ENCODE measurements at regions not wholly inside any gene's neighbourhood (a gene's known extent, or its start where the extent isn't known, plus 50 kb on each side); places are given as distances from the start of the nearest gene placed in this dataset.

DNA sequence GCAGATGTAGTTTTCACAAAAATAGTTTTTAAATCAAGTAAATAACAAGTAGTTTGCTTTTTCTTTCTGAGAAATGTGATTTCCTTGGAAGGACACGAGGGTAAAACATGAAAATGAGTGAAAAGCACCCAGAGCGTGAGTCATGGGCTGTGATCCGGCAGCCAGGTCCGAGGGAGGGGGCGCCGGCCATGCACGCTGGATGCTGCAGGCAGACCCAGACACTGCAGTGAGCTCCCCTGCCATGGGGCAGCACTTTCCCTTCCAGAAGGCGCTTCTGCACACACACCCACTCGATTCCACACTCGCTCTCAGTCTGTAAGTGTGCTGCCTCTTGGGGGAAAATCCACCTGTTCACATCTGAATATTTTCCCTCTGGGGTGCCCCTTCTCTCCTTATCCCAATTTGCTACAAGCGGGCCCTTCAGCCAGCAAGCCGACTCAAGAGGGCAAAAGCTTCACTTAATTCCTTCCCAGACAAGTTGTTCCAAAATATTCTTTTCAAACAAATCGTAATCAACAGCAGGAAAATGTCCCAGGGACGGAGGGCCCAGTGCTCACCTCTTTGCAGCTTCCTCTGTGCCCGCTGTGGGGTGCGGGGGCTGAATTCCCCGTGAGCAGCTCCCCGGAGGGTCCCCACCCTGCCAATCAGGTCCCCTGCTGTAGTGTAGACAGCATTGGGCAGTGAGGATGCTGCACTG, 87.0 kb upstream of the ID2 start (continued):
- TF ChIP-seq, protein P1, sequence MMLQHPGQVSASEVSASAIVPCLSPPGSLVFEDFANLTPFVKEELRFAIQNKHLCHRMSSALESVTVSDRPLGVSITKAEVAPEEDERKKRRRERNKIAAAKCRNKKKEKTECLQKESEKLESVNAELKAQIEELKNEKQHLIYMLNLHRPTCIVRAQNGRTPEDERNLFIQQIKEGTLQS (IDR thresholded peaks at IDR 0.05) = no peak
- no peak for TF ChIP-seq JUND (IDR thresholded peaks at IDR 0.05)

DNA sequence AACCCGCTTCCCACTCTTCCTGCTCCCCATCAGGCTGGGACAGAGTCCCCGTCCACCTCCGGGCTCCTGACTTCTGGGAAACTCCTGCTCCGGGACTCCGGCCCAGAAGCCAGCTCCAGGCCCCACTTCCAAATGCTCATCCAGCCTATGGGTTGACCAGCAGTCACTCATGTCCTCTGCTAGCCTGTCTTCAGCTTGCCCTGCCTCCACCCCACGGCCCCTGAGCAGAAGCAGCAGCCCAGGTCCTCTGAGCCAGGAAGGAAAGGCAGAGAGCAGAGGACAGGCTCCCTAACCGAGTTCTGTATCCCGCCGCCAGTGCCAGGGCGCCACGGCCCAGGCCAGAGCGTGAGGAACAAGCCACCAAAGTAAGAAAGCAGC, 86.4 kb upstream of the ID2 start:
- no peak for TF ChIP-seq POLR2AphosphoS5 (IDR thresholded peaks at IDR 0.05; ENCODE audit: low read depth, low read length)
- no peaks in the 10 kb centered on the region for H3K36me3 ChIP-seq (ENCODE audit: control insufficient read depth in 1 of 2, insufficient read depth in 2 of 2, low read length in 2 of 2)
- H3K4me1 ChIP-seq (ENCODE audit: control insufficient read depth in 1 of 2, insufficient read depth in 2 of 2, low read length in 2 of 2) = peaks cover 9 to 39% of the 10 kb centered on the region in 2 experiments; a peak in 3 of 4 replicates
- H3K27ac ChIP-seq (ENCODE audit: low read depth, low read length) = no peak overlapping the region
- H3K9ac ChIP-seq (ENCODE audit: low read length) = no peak overlapping the region
- ATAC-seq (no peak), DNase-seq (ENCODE audit: low read depth, low spot score) (no peak)
- H3K9me3 ChIP-seq (ENCODE audit: control insufficient read depth in 1 of 2, insufficient read depth in 1 of 2, low read depth in 1 of 2, low read length in 2 of 2) = no peaks in the 10 kb centered on the region
- H4K20me1 ChIP-seq (ENCODE audit: insufficient read depth) = no peaks in the 10 kb centered on the region
- ChIA-PET CTCF (no interaction called here), RAD21 (ENCODE audit: low non-redundant PET in 1 of 2, low total read pairs in 2 of 2, uncharacterized antibody in 2 of 2, unreplicated experiment in 2 of 2) (no interaction called here), POLR2A (no interaction called here)
- H3K79me2 ChIP-seq (ENCODE audit: insufficient read depth, low read length) = no peaks in the 10 kb centered on the region
- no peaks in the 10 kb centered on the region for H3K27me3 ChIP-seq (ENCODE audit: insufficient read depth, low read length)
- no peaks in the 10 kb centered on the region for H3K9me2 ChIP-seq (ENCODE audit: insufficient read depth)
- intact Hi-C loops (cut with micrococcal nuclease) = no loop called here
- H3K4me3 ChIP-seq (replicated peaks in 1 of 2; ENCODE audit: low read depth in 1 of 2, low read length in 2 of 2) = no peak overlapping the region
- no TSS peak for BruUV-seq (replicated peaks)
- H3K4me2 ChIP-seq (ENCODE audit: low read length) = no peak overlapping the region
- H2AFZ ChIP-seq (ENCODE audit: low read depth, low read length, poor library complexity, severe bottlenecking) = no peak overlapping the region

DNA sequence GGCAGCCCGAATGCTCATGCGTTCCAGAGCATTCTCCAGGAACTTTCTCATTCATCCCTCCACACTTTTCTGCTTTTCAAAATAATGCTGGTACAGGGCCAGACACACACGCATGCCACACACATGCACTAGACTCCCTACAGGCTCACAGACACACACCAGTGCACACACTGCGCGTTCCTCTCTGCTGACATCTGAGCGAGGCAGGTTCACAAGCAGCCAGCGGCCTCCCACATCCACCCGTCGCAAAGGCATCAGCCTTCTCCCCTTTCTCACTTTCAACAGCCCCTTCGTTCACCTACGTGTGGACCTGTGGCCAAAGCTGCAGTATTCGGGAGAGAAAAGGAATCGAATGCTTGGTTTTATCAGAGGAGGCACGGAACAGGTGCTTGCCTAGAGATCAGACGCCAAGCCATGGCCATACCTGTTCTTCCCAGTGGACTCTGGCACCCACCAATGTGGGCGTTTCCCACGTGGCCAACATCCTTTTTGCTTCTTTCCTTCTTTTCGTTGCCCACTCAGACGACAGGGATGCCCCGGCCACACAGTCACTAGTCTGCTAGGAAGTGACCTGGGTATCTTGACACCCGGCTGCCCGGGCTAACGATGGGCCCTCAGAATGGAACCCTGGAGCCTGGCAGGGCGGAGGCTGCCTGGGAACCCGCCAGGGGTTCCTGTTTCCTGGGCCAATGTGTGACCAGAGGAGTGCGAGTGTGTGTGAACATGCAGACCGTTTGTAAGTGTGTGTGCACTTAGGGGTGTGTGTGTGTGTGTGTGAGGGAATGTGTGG, 85.8 kb upstream of the ID2 start:
- intact Hi-C loops (cut with micrococcal nuclease) = no loop called here
- H3K9me3 ChIP-seq (ENCODE audit: control insufficient read depth in 1 of 2, insufficient read depth in 1 of 2, low read depth in 1 of 2, low read length in 2 of 2) = no peaks in the 10 kb centered on the region
- no peaks in the 10 kb centered on the region for H3K79me2 ChIP-seq (ENCODE audit: insufficient read depth, low read length)
- H3K9ac ChIP-seq (ENCODE audit: low read length) = no peak overlapping the region
- CTCF ChIA-PET = no interaction called here
- no peaks in the 10 kb centered on the region for H3K27me3 ChIP-seq (ENCODE audit: insufficient read depth, low read length)
- H4K20me1 ChIP-seq (ENCODE audit: insufficient read depth) = no peaks in the 10 kb centered on the region
- no peaks in the 10 kb centered on the region for H3K9me2 ChIP-seq (ENCODE audit: insufficient read depth)
- no peak overlapping the region for H2AFZ ChIP-seq (ENCODE audit: low read depth, low read length, poor library complexity, severe bottlenecking)
- no TSS peak for BruUV-seq (replicated peaks)
- no peak overlapping the region for H3K4me3 ChIP-seq (replicated peaks in 1 of 2; ENCODE audit: low read depth in 1 of 2, low read length in 2 of 2)
- ATAC-seq (no peak), DNase-seq (ENCODE audit: low read depth, low spot score) (no peak)
- POLR2A ChIA-PET = no interaction called here
- peaks cover 7 to 35% of the 10 kb centered on the region in 2 experiments; a peak in 3 of 4 replicates for H3K4me1 ChIP-seq (ENCODE audit: control insufficient read depth in 1 of 2, insufficient read depth in 2 of 2, low read length in 2 of 2)
- H3K27ac ChIP-seq (ENCODE audit: low read depth, low read length) = no peak overlapping the region
- no peak overlapping the region for H3K4me2 ChIP-seq (ENCODE audit: low read length)
- RAD21 ChIA-PET (ENCODE audit: low non-redundant PET in 1 of 2, low total read pairs in 2 of 2, uncharacterized antibody in 2 of 2, unreplicated experiment in 2 of 2) = no interaction called here
- H3K36me3 ChIP-seq (ENCODE audit: control insufficient read depth in 1 of 2, insufficient read depth in 2 of 2, low read length in 2 of 2) = no peaks in the 10 kb centered on the region
- TF ChIP-seq SIN3A (IDR thresholded peaks at IDR 0.05; ENCODE audit: low read depth) (no peak), EZH2 (IDR thresholded peaks at IDR 0.05) (no peak), CBX3 (IDR thresholded peaks at IDR 0.05; ENCODE audit: low read depth) (no peak), ELF1 (IDR thresholded peaks at IDR 0.05; ENCODE audit: borderline replicate concordance, low read depth) (no peak), CEBPB (IDR thresholded peaks at IDR 0.05; ENCODE audit: low read depth) (no peak), SP1 (IDR thresholded peaks at IDR 0.05; ENCODE audit: low read depth) (no peak), EZH2phosphoT487 (IDR thresholded peaks at IDR 0.05; ENCODE audit: borderline replicate concordance) (no peak), YY1 (IDR thresholded peaks at IDR 0.05; ENCODE audit: extremely low read depth, insufficient replicate concordance, low read depth, low read length) (no peak), TCF7L2 (IDR thresholded peaks at IDR 0.05; ENCODE audit: borderline replicate concordance, extremely low read depth, insufficient read depth, insufficient read length) (no peak), POLR2AphosphoS5 (IDR thresholded peaks at IDR 0.05; ENCODE audit: low read depth, low read length) (no peak), SRF (IDR thresholded peaks at IDR 0.05; ENCODE audit: low read depth) (no peak), POLR2A (IDR thresholded peaks at IDR 0.05; ENCODE audit: borderline replicate concordance, extremely low read depth, insufficient read depth, insufficient read length) (no peak)
- TF ChIP-seq, protein P1 (IDR thresholded peaks at IDR 0.05) = no peak
- TF ChIP-seq, protein P2, sequence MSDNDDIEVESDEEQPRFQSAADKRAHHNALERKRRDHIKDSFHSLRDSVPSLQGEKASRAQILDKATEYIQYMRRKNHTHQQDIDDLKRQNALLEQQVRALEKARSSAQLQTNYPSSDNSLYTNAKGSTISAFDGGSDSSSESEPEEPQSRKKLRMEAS (IDR thresholded peaks at IDR 0.05) = no peak
- TF ChIP-seq, protein P3, sequence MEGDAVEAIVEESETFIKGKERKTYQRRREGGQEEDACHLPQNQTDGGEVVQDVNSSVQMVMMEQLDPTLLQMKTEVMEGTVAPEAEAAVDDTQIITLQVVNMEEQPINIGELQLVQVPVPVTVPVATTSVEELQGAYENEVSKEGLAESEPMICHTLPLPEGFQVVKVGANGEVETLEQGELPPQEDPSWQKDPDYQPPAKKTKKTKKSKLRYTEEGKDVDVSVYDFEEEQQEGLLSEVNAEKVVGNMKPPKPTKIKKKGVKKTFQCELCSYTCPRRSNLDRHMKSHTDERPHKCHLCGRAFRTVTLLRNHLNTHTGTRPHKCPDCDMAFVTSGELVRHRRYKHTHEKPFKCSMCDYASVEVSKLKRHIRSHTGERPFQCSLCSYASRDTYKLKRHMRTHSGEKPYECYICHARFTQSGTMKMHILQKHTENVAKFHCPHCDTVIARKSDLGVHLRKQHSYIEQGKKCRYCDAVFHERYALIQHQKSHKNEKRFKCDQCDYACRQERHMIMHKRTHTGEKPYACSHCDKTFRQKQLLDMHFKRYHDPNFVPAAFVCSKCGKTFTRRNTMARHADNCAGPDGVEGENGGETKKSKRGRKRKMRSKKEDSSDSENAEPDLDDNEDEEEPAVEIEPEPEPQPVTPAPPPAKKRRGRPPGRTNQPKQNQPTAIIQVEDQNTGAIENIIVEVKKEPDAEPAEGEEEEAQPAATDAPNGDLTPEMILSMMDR (IDR thresholded peaks at IDR 0.05 in 2 of 3, conservative IDR thresholded peaks at IDR 0.05 in 1 of 3; ENCODE audit: borderline replicate concordance in 1 of 3, insufficient read depth in 1 of 3, low read depth in 2 of 3, low read length in 2 of 3) = no peak
